K562 (cell line): ENCODE measurements at regions not wholly inside any gene's neighbourhood (a gene's known extent, or its start where the extent isn't known, plus 50 kb on each side); places are given as distances from the start of the nearest gene placed in this dataset.
A peak's percentile ranks its signal among the peaks of the same experiment; 100 is the strongest.

Source experiments
- ARID2 ChIP-seq: fragments of 450-650 bp; IDR thresholded peaks from 2 replicates; pipeline ENCODE4 v1.6.1; 2017; ENCODE audit warnings: antibody characterized with exemption, mild to moderate bottlenecking
- ARID3B ChIP-seq: fragments of 250-450 bp; sonication (Bioruptor Pico); IDR thresholded peaks from 2 replicates; pipeline ENCODE4 v1.4.0; 2020; ENCODE audit warnings: borderline replicate concordance
- BCLAF1 ChIP-seq, 2 experiments: fragments of 450-650 bp in 1 of 2; IDR thresholded peaks; 2 replicates each; pipeline ENCODE4 v1.6.1; 2011 to 2017; ENCODE audit warnings: low read depth in 2 of 2, antibody characterized with exemption in 1 of 2, borderline replicate concordance in 1 of 2, low read length in 1 of 2, mild to moderate bottlenecking in 1 of 2, mixed read lengths in 1 of 2; ENCODE audit not compliant: control insufficient read depth in 1 of 2
- BRD4 ChIP-seq: fragments of 200-600 bp; sonication (generic); IDR thresholded peaks from 2 replicates; pipeline ENCODE4 v1.6.1; 2017; ENCODE audit warnings: inconsistent platforms
- C11orf30 ChIP-seq: fragments of 450-650 bp; IDR thresholded peaks from 2 replicates; pipeline ENCODE4 v1.6.1; 2016; ENCODE audit warnings: low read depth, mild to moderate bottlenecking
- CBFA2T3 ChIP-seq: fragments of 450-650 bp; IDR thresholded peaks from 2 replicates; pipeline ENCODE4 v1.6.1; 2017
- ELF4 ChIP-seq: fragments of 450-650 bp; formaldehyde crosslinking; IDR thresholded peaks from 2 replicates; pipeline ENCODE4 v1.4.0; 2022; ENCODE audit warnings: missing genetic modification characterization
- FOXM1 ChIP-seq, 2 experiments: fragments of 450-650 bp in 1 of 2; sonication (generic) in 1 of 2; formaldehyde crosslinking in 1 of 2; IDR thresholded peaks; 2 replicates each; pipeline versions ENCODE4 v1.6.1 to v1.9.0; 2017 to 2022; ENCODE audit warnings: low read depth in 2 of 2, mild to moderate bottlenecking in 2 of 2, missing genetic modification reagents in 1 of 2, moderate library complexity in 1 of 2
- GTF2F1 ChIP-seq: IDR thresholded peaks from 2 replicates; pipeline ENCODE4 v1.6.1; 2011; ENCODE audit warnings: low read depth, low read length, improper control_type of control experiment
- PHTF2 ChIP-seq: fragments of 250-450 bp; sonication (Bioruptor Pico); IDR thresholded peaks from 2 replicates; pipeline ENCODE4 v1.5.0; 2021; ENCODE audit warnings: mild to moderate bottlenecking
- SMC3 ChIP-seq: conservative IDR thresholded peaks from 2 replicates; pipeline ENCODE4 v1.6.1; 2011; ENCODE audit warnings: low read depth, low read length, improper control_type of control experiment; ENCODE audit not compliant: insufficient read depth
- SRSF1 ChIP-seq: fragments of 200-400 bp; formaldehyde crosslinking; IDR thresholded peaks from 2 replicates; pipeline ENCODE4 v1.6.1; 2017; ENCODE audit warnings: mild to moderate bottlenecking, low read depth, low read length, moderate library complexity
- TAL1 ChIP-seq: fragments of 450-650 bp; IDR thresholded peaks from 2 replicates; pipeline ENCODE4 v1.6.1; 2016; ENCODE audit warnings: mild to moderate bottlenecking
- THRAP3 ChIP-seq: fragments of 450-650 bp; IDR thresholded peaks from 2 replicates; pipeline ENCODE4 v1.6.1; 2016; ENCODE audit warnings: mild to moderate bottlenecking, inconsistent platforms, borderline replicate concordance
- TRIM28 ChIP-seq: fragments of 450-650 bp; IDR thresholded peaks from 2 replicates; pipeline ENCODE4 v1.6.1; 2017
- ZBTB2 ChIP-seq: fragments of 450-650 bp; IDR thresholded peaks from 2 replicates; pipeline ENCODE4 v1.6.1; 2016; ENCODE audit warnings: antibody characterized with exemption
- ZBTB5 ChIP-seq: fragments of 450-650 bp; IDR thresholded peaks from 2 replicates; pipeline ENCODE4 v1.6.1; 2017; ENCODE audit warnings: antibody characterized with exemption
- ZEB2 ChIP-seq: fragments of 450-650 bp; IDR thresholded peaks from 2 replicates; pipeline ENCODE4 v1.6.1; 2016
- ZNF282 ChIP-seq: sonication (generic); formaldehyde crosslinking; IDR thresholded peaks from 2 replicates; pipeline ENCODE4 v1.8.1; 2023; ENCODE audit warnings: missing genetic modification reagents
- ZZZ3 ChIP-seq: fragments of 450-650 bp; IDR thresholded peaks from 2 replicates; pipeline ENCODE4 v1.6.1; 2016; ENCODE audit warnings: antibody characterized with exemption, mild to moderate bottlenecking, moderate library complexity

DNA sequence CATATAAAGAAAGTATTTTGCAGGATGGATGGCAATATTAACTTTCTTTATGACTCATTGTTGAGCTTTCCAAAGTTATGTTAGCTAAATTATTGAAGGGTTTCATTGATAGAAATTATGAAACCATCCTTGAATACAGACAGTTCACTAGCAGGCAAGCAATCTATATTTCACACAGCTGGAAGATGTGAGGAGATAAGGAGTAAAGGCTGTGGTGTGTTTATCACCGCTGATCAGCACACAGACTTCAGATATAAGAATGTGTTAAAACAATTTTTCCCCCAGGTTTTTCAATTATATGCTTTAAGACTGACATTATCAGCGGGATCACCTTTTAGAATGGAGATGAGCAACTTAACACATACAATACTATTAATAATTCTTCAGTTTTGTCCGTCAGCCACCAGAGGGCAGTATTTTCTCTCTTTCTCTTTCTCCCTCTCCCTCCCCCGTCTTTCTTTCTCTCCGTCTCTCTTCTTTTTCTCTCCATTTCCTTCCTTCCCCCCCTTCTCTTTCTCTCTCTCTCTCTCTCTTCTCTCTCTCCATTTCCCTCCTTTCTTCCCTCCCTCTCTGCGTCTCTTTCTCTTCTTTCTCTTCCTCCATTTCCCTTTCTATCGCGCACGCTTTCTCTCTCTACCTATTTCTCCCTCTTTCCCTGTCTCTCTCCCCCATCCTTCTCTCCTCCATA is 62.9 kb upstream of the FAM171A1 start (continued):
- TF ChIP-seq SMC3, result peak; percentile 77
- peak; percentile 74 for TF ChIP-seq ZEB2
- 0 out of 2 replicates have a peak, but pooled peaks have one; percentile 24 for TF ChIP-seq TAL1
- TF ChIP-seq SRSF1, result no peak
- TF ChIP-seq BRD4, result no peak; the same call in 1 of the 2 replicates
- TF ChIP-seq ARID2, result peak; percentile 98
- TF ChIP-seq ZBTB5, result peak; percentile 72
- peak; percentile 48; the same call in 1 of the 2 replicates for TF ChIP-seq TRIM28
- 0 out of 2 replicates have a peak, but pooled peaks have one; percentile 49 for TF ChIP-seq FOXM1 (IDR thresholded peaks at IDR 0.05; ENCODE audit: low read depth)
- no peak for TF ChIP-seq FOXM1 (CRISPR knock-in tag; IDR thresholded peaks at IDR 0.05; ENCODE audit: low read depth)
- no peak for TF ChIP-seq ARID3B (CRISPR knock-in tag)
- TF ChIP-seq PHTF2 (CRISPR knock-in tag), result no peak
- TF ChIP-seq ELF4, result peak; percentile 93
- peak; percentile 36; the same call in 1 of the 2 replicates for TF ChIP-seq CBFA2T3
- peak; percentile 21; the same call in 1 of the 2 replicates for TF ChIP-seq C11orf30
- TF ChIP-seq BCLAF1 (IDR thresholded peaks at IDR 0.05; ENCODE audit: borderline replicate concordance in 1 of 2, control insufficient read depth in 1 of 2, low read depth in 2 of 2, low read length in 1 of 2), result peak in 1 of 2 experiments; percentile 82; a peak in 1 of 4 replicates
- peak; percentile 92 for TF ChIP-seq THRAP3
- TF ChIP-seq ZBTB2, result peak; percentile 83
- TF ChIP-seq ZZZ3, result peak; percentile 46; the same call in 1 of the 2 replicates
- no peak for TF ChIP-seq ZNF282 (CRISPR knock-in tag)
- no peak for TF ChIP-seq GTF2F1
